Kidney glomerular epithelial cell (primary cell): ENCODE measurements at regions not wholly inside any gene's neighbourhood (a gene's known extent, or its start where the extent isn't known, plus 50 kb on each side); places are given as distances from the start of the nearest gene placed in this dataset.
A peak's percentile ranks its signal among the peaks of the same experiment; 100 is the strongest.
"Not testable (repeated sequence)": the region's sequence is repeated elsewhere in the genome, so short reads cannot be mapped to it uniquely, and the experiment has no call there.

Experiments used
- DNase-seq: peaks from one replicate; lab custom pipeline; 2025; lab: John Stamatoyannopoulos, UW

DNA sequence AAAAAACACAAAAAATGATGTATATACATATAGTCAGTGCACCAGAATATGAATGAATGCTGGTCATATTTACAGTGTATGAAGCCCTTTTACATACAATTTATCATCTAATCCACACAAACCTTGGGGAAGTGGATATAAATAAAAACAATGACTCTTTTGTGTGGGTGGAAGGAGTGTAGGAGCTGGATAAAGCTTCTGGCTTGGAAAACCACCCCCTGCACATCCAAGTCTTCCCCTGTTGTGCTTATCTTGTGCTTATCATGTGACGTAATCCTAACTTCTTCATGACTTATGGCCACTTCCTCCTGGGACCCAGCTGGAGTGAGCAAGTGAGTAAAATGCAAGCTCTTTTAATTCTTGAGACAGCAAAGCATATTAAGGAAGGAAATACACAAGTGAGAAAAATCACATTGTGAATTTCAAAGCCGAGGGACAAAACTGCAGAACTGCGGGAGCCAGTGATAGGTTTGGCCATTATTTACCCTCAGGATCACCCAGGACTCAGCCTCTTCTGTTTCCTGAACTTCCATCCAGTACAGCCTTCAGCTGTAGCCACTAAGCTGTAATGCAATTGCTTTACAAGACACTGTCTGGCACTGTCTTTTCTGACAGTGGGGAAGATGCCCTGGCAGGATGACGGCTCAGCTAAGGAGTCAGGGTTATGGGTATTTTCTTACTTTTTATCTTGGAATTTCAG is 104.0 kb upstream of the PPM1J start:
- peak; percentile 20 for DNase-seq

- DNase-seq = no peak
These were observed 102.6 kb upstream of the PPM1J start for GRCh38 chr1:112817555-112818373.

DNA sequence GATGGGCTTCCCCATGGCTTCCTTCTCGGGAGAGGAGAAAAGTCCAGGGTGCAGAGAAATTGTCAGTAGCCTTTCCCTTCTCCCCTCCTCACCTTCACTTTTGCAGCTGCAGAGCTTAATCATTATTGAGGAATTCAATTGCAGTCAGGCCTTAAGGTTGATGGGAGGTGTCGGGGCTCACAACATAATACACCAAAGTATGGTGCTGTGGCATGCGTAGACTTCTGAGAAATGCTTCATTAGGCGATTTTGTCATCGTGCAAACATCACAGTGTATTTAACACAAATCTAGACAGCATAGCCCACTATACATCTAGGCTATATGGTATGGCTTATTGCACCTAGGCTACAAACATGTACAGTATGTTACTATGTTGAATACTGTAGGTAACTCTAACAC is 100.2 kb upstream of the PPM1J start:
- no peak for DNase-seq

GRCh38 chr1:112814645-112815044 is 99.5 kb upstream of the PPM1J start:
- not testable (repeated sequence) for DNase-seq

GRCh38 chr1:112808861-112809684 is 93.9 kb upstream of the PPM1J start:
- peak; percentile 59 for DNase-seq

GRCh38 chr1:112807999-112808398 is 92.9 kb upstream of the PPM1J start:
- DNase-seq = no peak

DNA sequence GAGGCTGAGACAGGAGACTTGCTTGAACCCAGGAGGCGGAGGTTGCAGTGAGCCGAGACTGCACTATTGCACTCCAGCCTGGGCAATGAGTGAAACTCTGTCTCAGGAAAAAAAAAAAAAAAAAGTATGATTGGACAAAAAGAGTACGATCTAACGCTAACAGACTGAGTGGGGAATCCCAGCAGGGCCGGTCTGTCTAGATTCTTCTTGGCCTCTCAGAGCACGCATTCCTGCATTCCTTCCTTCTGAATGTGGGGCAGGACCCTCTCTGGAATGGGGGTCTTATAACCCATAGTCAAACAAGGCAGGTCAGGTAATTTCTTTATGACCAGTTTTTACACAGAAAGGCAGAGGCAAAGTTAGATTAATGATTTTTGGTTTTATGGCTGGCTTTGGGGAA is 92.0 kb upstream of the PPM1J start:
- DNase-seq = no peak

GRCh38 chr1:112806090-112806642 is 91.0 kb upstream of the PPM1J start:
- DNase-seq = no peak

DNA sequence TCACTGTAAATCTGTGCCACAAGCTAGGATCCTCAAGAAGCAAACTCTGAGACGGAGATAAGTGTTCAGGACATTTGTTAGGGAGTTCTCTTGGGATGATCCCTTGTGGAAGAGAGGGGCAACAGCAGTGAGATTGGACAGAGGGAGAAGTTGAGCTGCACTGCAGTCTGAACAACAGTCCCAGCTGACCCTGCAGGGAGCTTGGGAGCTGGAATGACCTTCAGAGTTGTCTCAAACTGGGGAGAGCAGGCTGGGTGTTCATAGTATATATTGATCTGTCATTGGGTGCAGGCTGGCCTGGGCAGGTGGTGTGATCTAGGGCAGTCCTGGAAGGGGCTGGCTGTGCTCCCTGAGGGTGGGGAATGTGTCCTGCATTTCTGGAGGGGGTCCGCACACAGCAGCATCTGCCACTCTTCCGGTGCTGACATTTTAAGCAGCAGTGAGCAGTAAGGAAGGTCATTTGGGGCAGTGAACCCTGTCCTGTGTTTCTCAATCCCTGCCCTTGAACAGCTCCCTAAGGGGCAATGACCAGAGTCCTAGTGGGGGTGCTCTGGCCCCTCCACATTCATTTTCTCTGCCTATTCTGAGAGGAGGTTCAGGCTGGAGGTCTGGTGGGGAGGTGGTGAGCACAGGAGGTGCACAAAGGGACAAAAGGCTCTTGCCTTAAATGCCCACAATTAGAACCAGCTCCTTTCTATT is 90.2 kb upstream of the PPM1J start:
- DNase-seq = no peak

DNA sequence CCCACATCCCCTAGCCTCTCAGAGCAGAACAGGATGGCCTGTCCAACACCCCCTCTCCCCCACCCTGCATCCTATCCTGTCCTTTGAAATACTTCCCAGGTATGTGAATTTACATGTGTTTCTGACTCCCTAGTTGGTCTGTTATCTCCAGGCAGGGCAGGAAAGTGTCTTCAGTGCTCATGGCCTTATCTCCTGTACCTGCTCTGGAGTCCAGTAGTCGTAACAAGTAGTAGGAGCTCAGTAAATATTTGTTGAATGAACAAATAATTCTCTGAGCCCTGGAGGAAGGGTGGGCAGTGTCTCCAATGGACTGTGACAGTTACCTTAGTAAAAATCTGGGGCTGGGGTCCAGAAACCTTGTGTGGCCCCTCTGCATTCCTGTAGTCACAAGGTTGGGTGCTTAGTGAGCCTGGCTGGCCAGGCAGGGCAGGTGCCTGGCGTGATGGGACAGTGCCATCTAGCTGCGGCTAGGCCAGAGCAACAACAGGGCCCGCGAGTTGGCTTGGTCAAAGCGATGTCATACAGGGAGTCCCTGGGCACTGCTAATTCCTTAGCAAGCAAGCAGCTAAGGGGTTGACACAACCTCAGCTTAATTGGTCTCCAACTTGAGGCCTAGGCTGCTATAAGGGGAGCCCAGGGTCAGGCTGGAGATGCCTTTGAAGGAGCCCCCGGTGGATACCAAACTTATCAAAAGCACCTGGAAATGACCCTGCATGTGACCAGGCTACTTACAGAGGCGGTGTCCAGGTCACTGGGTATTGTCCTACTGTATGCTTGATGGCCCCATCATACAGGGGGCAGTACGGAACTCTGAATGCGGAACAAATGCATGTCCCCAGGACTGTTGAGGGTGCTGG is 89.0 kb upstream of the PPM1J start:
- peak; percentile 61 for DNase-seq

- DNase-seq = no peak
These were observed 85.2 kb upstream of the PPM1J start for GRCh38 chr1:112800289-112800688.

DNA sequence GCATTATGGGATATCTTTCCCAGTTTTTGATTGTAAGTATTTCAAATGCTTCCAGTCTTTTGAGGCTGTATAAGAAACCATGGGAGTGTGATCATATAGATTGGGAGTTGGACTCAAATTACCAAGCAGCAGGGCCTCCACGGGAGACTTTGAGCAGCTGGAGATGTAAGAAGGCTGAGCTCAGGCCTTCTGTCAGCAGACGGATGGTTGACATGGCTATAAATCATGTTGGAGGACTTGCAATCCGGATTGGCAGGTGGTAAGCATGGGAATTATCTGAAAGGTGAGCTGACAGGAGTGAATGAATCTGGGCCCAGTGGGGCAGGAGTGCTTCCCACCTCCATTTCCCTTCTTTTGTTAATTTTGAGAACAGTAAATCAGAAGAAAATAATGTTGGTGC is 83.2 kb upstream of the PPM1J start:
- no peak for DNase-seq

GRCh38 chr1:112797224-112797623 is 82.1 kb upstream of the PPM1J start:
- DNase-seq = no peak

DNA sequence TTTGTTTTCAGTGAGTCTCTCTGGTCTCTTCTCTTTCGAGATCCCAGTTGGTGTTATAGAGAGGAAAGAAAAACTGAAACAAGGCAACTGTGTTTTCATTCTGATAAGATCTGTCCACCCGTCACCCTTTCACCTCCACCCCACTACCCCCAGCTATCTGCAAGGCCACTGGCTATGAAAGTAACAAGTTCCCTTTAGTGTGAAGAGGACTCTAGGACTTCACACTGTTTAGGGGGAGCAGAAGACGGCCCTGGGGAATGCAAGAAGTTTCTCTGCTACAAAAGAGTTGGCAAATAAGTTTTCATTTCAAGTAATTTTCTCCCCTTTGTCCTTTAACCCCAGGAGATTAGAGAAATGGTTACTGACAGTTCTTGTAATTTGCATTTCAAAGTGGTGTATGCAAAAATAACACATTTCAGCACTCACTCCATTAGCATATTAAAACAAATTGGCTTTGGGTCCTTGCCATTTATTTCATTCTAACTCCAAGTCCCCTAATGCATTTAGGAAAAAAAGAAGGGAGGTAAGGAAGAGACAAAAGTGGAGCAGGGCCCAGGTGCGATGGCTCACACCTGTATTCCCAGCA is 79.6 kb upstream of the PPM1J start:
- DNase-seq = no peak

GRCh38 chr1:112793631-112794565 is 78.8 kb upstream of the PPM1J start:
- no peak for DNase-seq

DNA sequence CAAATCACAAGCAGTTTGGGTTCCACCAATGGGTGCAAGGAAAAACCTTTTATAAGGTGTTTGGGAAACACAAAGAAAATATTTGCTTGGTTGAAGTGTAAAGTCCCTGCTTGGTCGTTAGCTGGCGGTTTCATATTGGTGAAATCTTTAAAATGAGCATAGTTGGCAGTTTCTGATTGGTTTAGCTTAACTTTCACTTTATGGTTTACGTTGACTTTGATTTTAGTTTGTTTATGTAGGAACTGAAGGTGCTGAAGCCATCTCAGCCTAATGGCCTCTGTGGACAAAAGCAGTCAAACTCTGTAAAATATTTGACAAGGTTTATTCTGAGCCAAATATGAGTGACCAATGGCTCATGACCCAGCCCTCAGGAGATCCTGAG is 76.6 kb upstream of the PPM1J start:
- no peak for DNase-seq

GRCh38 chr1:112790920-112791722 is 76.0 kb upstream of the PPM1J start:
- DNase-seq = no peak

GRCh38 chr1:112788561-112788960 is 73.4 kb upstream of the PPM1J start:
- no peak for DNase-seq
